ENCODE measurements at regions not wholly inside any gene's neighbourhood (a gene's known extent, or its start where the extent isn't known, plus 50 kb on each side); places are given as distances from the start of the nearest gene placed in this dataset.
"Not testable (repeated sequence)": the region's sequence is repeated elsewhere in the genome, so short reads cannot be mapped to it uniquely, and the experiment has no call there.

DNA sequence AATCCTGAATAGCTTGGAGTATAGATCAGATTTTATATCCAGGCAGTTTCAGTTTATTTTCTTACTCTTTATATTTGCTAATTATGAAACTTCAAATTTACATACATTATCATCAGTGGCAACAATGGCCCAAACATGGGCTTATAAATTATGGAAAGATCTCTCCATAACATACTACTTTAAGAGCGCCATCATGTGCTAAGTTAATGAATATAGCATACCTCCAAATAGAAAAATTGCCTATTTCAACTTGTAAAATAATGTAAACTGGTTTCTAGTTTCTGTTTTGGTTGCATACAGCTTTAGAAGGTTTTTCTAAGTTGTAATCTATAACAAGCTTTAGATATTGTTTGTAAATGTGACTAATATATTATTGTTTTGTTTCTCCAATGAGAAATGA, 531.3 kb upstream of the UBE2E2 start:
- no peak for DNase-seq (ENCODE audit: low spot score)

DNA sequence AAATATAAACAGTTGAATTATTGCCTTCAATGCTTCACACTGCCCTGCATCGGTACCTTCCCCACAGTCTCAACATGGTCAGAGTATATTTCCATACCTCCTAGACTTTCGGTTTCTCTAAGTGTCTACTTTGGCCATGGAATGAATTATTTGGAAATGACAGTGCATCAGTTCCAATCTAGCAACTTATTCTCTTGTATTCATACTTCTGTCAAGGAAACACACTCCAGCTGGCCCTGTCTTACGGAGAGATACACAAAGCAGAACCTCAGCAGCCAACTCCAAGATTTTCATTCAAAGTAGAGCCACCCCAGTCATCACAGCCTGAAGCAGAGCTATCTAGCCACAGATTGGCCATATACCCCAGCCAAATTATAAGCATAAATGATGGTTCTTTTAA, 518.4 kb upstream of the UBE2E2 start:
- no peak for DNase-seq (ENCODE audit: low spot score)

GRCh38 chr3:22685597-22685996, 517.5 kb upstream of the UBE2E2 start:
- no peak for DNase-seq (ENCODE audit: low spot score)

GRCh38 chr3:22691407-22691806, 511.7 kb upstream of the UBE2E2 start:
- DNase-seq (ENCODE audit: low spot score): no peak

- DNase-seq (ENCODE audit: low spot score): peak; percentile 13
Measured at GRCh38 chr3:22691856-22692628, 511.1 kb upstream of the UBE2E2 start.

GRCh38 chr3:22700876-22701275, 502.3 kb upstream of the UBE2E2 start:
- DNase-seq (ENCODE audit: low spot score): no peak

GRCh38 chr3:22704166-22704565, 499.0 kb upstream of the UBE2E2 start:
- DNase-seq (ENCODE audit: low spot score): no peak

- no peak for DNase-seq (ENCODE audit: low spot score)
Measured at GRCh38 chr3:22704571-22705354, 498.4 kb upstream of the UBE2E2 start.

- DNase-seq (ENCODE audit: low spot score): not testable (repeated sequence)
Measured at GRCh38 chr3:22706922-22707321, 496.2 kb upstream of the UBE2E2 start.

DNA sequence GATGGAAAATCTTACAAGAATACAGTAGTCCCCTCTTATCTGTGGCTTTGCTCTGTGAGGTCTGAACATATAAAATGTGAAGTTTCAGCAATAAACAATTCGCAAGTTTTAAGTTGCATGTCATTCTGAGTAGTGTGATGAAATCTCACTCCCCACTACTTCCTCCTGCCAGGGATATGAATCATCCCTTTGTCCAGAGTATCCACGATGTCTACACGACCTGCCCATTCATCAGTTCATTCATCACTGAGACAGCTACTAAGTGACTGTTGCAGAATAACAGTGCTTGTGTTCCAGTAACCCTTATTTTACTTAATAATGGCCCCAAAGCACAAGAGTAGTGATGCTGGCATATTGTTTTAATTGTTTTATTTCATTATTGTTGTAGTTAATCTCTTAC, 489.2 kb upstream of the UBE2E2 start:
- peak; percentile 16 for DNase-seq (ENCODE audit: low spot score)

GRCh38 chr3:22714749-22715148, 488.4 kb upstream of the UBE2E2 start:
- no peak for DNase-seq (ENCODE audit: low spot score)

DNA sequence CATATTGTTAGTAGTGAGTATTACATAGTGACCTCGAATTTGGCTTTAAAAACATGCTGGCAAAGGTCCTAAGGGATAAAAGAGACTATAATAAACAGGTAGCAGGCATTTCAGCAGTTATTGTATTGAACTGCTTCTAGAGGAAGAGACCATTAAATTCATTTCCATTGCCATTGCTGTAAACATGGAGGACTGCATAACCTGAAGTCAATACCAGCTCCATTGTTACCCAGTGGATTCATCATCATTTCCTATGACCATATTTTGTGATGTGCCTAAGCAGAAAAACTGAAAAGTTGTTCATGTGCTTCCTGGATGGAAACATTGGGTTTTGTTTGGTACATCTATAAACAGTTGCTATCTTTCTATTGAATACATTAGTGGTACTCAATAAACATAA, 482.5 kb upstream of the UBE2E2 start:
- DNase-seq (ENCODE audit: low spot score): no peak

DNA sequence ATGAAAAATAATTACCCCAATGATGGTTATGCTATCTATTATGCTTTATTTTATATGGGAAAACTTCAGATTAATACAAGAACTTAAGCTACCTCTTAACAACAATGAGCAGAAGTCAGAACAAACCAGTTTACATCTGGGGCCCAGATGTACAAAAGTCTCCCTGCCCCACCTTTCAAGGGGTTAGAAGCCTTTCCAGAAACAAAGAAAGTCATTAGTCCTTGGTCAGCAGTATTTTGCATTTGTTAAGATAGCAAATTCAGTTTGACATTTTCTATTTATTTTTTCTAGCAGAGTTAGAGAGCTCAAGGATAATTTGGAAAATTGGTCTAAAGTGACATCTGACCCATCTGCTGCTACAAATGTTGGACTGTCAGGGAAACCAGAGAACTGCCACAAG, 478.7 kb upstream of the UBE2E2 start:
- no peak for DNase-seq (ENCODE audit: low spot score)

GRCh38 chr3:22728406-22728805, 474.7 kb upstream of the UBE2E2 start:
- DNase-seq (ENCODE audit: low spot score): no peak

DNA sequence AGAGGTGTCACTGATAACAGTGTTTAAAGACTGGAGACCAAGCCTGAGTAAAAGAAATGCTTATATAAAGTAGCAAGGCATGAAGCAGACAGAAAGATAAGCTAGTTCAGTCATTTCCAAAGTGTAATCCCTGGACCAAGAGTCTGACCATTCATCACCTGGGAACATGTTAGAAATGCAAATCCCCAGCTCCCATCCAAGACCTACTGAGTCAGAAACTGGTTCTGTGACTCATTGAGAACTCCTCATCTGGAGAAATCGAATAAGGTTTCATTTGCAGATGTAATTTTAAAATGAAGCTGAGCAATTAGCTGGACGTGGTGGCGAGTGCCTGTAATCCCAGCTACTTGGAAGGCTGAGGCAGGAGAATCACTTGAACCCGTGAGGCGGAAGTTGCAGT, 473.9 kb upstream of the UBE2E2 start:
- no peak for DNase-seq (ENCODE audit: low spot score)

GRCh38 chr3:22729981-22730380, 473.1 kb upstream of the UBE2E2 start:
- DNase-seq (ENCODE audit: low spot score): no peak

GRCh38 chr3:22730701-22731100, 472.4 kb upstream of the UBE2E2 start:
- DNase-seq (ENCODE audit: low spot score): no peak

- DNase-seq (ENCODE audit: low spot score): no peak
Measured at GRCh38 chr3:22731901-22732300, 471.2 kb upstream of the UBE2E2 start.

DNA sequence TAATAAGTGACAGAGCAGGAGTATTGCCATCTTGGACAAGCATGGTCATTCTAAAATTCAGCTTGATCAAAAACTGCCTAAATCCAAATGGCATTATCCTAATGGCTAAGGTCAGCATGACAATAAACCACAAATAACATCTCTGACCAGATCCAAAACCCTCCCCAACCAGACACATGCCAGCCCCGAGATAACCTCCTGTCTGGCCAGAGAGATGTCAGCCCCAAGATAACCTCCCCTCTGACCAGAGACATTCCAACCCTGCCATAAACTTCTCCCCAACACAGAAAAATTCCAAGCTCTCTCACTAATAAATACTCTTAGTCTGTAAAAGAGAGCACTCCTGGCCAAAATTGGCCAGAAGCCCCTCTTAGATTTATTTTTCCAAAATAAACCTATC, 470.5 kb upstream of the UBE2E2 start:
- no peak for DNase-seq (ENCODE audit: low spot score)

GRCh38 chr3:22734207-22734606, 468.9 kb upstream of the UBE2E2 start:
- DNase-seq (ENCODE audit: low spot score): no peak

DNA sequence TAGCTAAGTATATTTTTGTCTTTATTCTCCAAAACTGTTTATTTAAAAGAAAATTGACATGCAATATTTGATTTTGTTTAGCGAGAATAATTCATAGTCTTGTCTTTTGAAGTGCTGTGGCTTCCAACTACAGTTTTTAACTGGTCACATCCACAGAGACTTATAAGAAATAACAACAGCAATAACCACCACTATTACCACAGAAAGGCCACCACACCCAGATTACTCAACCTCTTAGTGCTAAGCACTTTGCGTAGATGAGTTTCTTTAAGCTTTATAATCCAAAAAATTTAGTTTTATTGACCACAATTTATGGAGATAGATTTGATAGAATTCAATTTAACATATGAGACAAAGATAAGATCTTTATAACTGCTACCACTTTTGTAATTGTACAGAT, 468.4 kb upstream of the UBE2E2 start:
- no peak for DNase-seq (ENCODE audit: low spot score)

GRCh38 chr3:22735373-22735772, 467.8 kb upstream of the UBE2E2 start:
- DNase-seq (ENCODE audit: low spot score): no peak

GRCh38 chr3:22743386-22743785, 459.7 kb upstream of the UBE2E2 start:
- not testable (repeated sequence) for DNase-seq (ENCODE audit: low spot score)

All from umbilical cord (tissue), 1 donor.